Stimulated activated CD8-positive, alpha-beta memory T cell treated with anti-CD3 and anti-CD28 coated beads, Interleukin-2, amount 100 ng/mL, for 1 hour (primary cell): ENCODE measurements at regions not wholly inside any gene's neighbourhood (a gene's known extent, or its start where the extent isn't known, plus 50 kb on each side); places are given as distances from the start of the nearest gene placed in this dataset.

Experiments used
- DNase-seq, 2 donors: peaks; one replicate each; pipeline ENCODE4 v3.0.0-alpha.2; 2020; ENCODE audit warnings: low read depth in 2 of 2

DNA sequence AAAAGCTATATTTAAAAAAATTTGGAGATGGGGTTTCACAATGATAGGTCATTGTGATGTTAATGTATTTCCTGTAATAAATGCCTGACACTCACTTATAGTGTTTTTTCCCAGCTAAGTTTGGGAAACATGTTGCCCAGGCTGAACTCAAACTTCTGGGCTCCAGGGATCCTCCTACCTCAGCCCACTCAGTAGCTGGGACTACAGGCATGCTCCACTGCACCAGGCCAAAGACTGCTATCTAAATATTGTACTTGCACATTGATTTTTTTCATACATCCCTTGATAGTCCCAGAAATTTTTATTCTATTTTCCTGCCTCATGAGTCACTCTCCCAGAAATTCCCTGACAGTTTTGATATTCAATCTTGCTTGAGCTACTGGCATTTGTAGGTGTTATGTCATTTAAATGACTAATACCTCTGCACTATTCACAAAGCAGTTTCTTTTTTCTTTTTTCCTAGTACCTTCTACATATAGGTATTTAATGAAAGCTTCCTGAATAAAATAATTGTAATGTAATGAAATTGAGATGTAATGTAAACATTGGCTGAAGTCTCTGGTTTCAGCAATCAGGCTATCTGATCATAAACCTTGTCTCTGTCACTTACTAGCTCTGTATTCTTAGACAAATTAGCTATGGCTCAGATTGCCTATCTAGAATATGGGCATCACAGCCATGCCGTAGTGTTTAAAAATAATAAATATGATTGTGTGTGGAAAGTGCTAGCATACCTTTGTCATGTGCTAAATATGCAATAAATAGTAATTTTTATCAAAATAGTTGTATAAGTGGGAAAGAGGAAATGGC lies 1973.0 kb upstream of the AGA start:
- DNase-seq: no peak

DNA sequence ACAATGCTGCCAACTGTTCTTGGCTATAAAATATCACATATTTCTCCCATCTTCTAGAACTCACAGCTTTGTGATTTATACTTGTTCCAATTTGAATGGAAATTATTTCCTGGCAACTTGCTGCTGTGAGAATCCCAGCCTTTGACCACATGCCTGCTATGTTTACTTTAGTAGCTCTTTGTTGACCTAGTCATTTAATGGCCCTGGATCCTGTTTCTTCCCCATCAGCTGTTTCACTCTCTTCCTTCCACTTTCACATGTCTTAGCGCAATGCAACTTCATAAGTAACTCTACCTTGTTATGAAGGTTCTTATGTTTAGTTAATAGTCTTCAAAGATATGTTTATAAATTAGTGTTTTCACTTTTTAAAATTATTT lies 1973.6 kb upstream of the AGA start:
- no peak for DNase-seq

DNA sequence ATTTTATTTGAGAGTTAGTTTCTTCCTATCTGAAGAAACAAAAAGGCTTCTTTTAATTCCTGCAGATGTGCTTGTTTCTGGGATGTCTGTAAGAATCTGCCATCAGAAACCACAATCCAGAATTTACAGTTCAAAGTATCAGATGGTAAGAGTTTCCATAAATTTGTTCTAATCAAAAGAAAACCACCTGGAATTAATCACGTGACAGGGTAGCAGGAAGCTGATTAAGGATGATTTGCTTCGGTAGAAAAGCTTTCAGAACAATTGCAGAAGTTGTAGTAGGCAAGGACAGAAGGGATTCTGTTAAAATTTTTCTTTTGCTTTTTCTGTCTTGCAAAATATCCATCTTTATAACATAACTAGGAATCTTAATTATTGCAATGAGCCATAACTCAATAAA lies 1975.1 kb upstream of the AGA start:
- no peak for DNase-seq

DNA sequence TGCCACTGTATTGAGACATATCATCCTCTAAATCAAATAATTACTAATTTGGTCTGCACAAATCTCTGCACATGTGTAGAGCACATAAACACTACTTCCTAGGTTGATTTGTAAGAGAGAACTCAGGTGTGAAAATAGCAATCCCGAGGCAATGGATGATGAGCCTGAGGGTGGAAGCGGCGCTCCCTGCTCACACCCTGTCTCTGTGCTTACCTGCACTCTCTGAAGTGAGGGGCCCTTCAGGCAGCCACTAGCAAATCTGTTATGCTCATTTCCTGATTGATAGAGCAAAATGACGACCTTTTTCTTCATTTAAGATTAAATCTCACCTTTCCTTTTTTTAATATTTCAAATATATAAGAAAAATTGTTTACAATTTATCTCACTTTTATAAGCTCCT lies 1995.7 kb upstream of the AGA start:
- DNase-seq: no peak

DNA sequence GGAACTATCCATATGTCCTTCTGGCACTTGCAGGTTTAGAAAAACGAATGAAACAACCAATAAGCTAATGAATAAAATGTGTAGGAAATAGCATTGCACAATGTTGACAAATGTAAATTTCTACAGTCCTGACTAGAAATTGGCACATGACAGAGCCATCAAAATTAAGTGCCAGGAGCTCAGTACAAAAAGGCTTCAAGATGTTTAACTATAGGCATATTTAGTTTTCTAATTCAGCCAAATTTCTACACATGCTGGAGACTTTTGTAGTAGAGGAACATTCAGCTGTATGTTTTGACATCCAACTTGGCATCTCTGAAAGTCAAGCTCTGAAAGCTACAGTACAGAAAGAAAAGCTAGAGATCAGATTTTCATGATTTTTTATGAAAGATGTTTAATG lies 1999.4 kb upstream of the AGA start:
- no peak for DNase-seq

DNA sequence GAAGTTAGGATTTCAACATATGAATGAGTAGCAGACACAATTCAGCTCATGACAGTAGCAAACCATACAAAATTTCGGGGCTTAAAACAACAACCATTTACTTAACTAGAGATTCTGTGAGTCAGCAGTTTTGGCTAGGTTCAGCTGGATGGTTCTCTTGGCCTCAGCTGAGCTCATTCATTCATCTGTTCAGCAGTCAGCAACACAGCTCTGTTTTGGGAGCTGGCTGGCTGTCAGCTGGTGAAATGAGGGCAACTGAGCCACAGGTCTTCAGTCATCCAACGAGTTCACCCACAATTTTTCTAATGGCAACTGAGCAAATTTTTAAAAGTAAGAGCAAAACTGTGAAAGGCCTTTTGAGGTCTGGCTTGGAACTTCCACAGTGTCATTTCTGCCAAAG lies 2005.1 kb upstream of the AGA start:
- no peak for DNase-seq

DNA sequence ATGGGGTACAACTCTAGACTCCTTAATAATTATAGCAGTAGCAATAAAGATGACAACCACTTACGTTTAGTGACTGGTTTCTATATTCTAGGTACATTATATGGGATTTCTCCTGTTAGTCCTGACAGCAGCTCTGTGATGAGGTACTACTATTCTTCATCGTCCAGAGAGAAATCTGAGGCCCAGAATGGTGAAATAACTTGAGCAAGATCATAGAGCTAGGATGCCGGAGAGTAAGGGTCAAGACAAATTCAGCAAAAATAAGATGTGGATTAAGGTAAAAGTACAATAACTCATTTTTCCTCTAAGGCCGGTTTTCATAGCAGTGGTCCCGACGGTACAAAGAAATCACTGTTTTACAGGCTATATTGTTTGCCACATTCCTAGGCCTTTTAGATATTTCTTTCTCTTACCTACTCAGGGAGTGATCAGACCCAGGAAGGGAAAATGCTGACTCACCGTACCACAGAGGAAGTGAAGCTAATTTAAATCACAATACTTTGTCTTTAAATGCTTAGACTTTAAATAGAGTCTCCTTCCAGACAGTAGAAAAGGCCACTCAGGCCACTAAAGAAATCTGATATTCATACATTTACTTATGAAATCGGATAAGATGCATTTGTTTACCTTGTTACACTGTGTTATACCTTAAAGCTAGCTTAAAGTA lies 2023.0 kb upstream of the AGA start:
- no peak for DNase-seq

DNA sequence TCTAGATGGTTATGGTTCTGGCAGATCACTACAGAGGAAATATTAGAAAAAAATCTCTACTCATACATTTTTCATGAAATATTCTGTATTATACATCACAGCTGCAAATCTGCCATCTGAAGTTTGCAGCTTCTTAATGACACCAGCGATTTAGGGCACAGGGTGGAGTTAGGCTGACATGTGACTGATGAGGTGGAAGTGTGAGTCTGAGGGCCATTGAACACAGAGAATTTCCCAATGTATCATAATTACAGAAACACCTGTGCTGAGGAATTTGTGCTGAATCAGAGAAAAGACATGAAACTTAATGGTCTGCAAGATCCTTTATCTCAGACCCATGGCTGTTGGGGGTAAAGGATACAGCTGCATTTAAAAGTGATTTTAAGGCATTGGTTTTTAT lies 2025.6 kb upstream of the AGA start:
- DNase-seq: no peak

DNA sequence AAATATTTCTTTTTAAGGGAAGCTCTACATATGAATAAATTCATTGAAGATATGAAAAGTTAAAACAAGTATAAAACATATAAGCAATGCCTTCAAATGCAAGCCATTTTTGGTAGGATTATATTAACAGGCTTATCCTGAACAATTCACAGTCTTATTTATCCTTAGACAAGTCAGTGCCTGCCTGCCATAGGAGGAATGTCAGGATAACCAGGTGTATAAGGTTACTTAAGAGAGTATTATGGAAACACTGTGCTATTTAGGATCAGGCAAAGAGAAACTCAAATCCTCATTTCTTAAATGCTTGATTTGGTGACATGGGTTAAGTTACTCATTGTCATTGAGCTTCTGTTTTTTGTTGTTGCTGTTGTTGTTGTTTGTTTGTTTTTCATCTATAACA lies 2029.9 kb upstream of the AGA start:
- DNase-seq: no peak

DNA sequence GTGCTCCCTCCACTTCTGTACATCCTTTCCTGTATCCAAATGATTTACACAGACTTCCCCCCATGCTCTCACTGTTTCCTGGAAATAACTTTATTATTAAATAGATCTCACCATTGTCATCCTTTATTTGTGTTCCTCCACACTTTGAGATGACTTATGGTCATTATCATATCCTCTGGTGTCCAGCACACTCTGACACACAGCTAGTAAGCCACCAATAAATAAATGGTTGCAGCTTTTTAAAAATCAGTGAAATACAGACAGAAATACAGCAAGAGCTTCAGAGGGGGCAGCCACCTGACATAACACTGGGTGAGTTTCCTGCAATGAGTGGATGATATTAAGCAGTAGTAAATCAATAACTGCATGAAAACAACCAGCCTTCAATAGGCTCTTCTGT lies 2036.4 kb upstream of the AGA start:
- DNase-seq: no peak

DNA sequence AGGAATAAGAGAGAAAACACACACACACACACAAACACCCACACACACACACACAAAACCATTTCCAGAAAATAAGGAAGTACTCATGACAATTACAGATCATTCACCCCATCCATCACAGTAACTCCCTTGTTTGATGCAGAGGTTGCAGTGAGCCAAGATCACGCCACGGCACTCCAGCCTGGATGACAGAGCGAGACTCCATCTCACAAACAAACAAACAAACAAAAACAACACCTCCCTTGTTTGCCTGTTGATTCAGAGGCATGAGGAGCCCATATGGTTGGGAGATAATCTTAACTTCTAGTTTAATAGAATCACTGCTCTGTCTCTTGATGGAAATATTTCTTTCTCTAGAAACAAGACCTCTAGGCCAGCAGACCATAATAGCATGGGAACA lies 2043.5 kb upstream of the AGA start:
- no peak for DNase-seq

DNA sequence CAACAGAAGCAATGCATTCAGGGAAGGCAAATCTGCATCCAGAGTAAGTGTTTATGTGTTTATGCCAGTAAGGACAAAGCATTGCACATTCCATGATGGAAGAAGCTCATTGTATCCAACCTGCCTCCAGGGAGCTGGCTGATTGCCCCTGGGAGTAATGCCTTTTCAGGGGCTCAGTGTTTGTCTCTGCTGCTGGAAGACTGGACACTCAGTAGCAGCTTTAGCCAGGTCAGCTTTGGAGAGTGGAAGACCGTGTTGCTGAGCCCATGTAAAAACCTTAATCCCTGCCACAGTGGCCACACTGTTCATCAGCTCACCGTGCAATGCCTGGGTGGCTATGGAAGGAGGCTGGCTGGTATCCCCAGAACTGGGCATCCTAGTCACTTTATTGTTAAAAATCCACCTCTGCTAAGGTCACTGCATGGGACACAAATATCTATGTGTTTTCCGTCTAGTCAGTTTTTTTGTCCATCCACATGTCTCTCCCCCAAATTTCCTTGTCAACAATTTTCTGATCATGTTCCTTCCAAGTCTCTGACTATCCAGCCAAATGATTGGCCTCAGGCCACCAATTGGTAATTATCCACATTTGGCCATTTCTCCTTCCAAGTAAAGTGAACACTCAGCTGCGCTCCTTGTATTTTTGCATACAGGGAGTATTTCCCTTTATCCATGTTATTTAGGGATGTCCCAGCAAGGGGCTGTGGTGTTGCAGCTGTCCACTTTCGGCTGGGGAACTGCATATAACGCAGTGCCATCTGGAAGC lies 2044.5 kb upstream of the AGA start:
- DNase-seq: no peak

DNA sequence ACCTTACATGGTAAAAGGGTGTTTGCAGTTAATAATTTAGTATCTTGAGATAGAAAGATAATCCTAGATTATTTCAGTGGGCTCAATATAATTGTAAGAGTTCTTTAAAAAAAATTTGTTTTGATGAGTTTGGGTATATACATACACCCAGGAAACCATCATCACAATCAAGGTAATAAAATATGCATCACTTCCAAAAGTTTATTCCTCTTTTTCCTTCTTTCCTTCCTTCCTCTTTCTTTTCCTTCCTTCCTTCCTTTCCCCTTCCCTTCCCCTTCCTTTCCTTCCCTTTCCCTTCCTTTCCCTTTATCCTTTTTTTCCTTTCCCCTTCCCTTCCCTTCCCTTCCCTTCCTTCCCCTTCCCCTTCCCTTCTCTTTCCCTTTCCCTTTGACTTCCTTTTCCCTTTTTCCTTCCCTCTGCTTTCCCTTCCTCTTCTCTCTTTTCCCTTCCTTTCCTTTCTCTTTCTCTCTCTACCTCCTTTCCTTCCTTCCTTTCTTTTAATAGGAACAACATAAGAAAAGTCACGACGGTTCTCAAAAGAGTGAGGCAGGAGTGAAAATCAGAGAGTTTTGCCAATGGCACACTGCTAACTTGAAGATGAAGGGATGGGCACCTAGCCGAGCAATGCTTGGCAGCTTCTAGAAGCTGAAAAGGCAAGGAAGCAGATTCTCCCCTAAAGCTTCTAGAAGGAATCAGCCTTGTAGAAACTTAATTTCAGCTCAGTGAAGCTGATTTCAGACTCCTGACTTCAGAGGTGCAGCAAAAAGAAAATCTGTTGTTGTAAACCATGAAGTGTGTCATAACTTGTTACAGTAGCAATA lies 2050.2 kb upstream of the AGA start:
- no peak for DNase-seq

DNA sequence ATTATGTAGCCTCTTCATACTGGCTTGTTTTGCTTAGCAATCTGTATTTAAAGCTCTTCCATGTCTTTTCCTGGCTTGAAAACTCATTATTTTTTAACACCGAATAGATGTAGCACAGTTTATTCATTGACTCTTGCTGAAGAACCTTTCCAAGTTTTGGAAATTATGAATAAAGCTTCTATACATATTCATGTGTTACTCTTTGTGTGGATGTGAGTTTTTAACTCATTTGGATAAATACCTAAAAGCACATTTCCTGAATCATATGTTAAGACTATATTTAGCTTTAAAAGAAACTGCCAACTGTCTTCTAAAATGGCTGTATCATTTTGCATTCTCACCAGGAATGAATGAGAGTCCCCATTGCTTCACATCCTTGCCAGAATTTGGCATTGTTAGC lies 2061.7 kb upstream of the AGA start:
- DNase-seq: no peak

DNA sequence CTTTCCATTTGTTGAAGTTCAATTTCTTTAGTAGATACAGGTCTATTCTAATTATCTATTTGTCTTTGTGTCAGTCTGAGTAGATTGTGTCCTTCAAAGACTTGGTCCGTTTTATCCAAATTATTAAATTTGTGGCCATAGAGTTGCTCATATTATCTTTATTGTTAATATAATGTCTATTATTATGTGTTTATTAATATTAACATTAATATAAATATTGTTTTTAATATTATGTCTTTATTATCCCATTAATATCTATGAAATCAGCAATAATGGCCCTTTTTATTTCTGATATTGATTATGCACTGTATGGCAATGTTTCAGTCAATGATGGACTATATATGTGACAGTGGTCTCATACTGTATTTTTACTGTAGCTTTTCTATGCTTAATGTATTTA lies 2067.3 kb upstream of the AGA start:
- no peak for DNase-seq

DNA sequence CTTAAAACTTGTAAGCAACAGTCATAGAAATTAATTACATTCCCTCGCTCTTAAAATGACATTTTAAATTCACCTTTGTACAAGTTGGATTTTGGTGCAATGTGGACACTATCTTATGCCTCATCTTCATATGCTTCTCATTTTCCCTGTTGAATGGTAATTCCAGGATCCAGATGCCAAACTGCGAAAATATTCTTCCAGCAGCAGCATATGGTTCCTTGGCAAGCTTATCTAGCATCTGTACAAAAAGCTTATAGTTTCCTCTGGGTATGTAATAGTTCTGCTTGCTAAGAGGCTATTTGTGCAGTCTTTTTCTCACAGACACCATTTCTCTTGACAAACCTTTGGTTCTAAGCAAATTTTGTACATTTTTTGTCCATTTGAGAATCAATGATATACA lies 2079.7 kb upstream of the AGA start:
- no peak for DNase-seq

DNA sequence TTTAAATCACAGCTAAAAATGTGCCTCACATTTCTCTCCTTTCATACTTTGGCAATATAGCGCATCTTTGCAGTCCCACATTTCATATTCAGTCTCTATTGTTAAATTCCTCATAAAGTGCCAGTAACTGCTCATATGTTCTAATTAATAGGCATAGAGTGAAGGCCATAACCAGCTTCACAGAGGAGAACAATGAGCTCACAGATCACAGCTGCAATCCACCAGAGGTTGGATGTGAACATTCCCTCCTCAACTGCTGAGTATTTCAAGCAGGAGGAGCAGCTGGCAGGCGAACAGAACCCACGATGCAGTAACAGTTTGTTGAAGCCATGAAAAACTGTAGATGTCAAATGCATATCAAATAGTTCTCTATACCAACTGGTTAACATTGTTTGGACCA lies 2088.7 kb upstream of the AGA start:
- no peak for DNase-seq

DNA sequence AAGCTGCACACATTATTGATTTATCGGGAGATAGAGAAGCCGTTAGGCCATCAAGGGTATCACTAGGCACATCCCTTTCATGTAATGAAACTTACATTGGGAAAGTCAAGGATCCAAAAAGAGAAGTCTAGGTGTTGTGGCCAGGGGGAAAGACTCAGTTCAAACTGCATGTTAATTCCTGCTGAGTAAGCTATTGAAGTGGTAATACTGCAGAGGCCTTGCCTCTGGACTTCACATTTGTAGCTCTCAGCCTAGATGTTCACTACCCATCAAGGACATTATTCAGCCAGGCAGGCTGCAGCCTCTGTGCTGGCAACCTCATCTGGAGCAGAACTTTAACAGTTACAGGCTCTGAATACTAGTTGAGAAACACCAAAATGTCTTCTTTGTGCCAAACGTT lies 2094.5 kb upstream of the AGA start:
- DNase-seq: no peak

DNA sequence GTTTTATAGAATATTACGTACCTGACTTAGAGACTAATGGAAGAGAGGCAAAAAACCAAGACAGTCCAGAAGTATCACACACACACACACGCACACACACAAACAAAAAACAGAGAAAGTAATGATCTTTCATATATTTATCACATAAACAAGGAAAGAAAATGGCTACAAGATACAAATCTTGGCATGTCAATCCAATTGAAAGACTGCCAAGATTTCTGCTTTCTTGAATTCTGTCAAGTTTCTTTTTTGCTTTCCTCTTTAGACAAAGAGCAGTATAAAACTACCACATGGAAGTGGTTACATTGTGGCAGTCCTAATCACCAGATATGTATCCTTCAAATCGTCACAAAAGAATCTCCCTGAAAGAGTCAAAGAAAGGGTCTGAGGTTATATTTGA lies 2097.4 kb upstream of the AGA start:
- DNase-seq: no peak

DNA sequence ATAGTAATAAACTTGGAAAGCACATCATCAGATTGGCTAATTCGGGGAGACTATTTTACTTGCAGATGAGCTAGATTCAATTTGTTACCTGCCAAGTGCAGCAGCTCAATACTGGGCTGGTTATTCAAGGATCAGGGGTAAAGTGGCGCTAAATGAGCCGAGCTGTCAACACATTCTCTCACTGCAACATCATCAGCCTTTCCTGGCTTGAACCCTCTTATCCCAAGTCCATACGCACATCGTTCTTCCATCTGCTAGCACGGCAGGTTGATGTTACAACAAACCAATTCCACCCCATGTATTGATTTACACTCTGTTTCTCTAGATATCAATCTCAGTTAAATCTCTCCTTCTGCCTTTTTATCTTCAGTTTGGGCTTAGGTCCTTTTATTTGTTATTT lies 2101.5 kb upstream of the AGA start:
- no peak for DNase-seq

DNA sequence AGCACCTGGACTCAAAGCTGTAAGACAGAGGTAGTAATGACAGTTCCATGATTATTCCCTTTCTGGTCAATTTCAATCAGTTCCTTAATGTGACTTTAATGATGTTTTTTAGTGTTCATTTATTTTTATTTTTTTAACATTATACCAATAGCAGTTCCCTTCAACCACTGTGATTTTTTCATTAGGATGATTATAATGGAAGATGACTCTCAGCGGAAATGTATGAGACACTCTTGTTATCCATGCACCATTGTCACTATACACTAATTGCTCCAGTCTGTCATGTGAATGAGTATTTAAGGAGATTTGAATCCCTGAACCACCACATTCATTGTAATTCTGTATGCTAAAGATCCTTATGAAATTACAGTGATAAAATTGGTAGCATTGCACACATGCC lies 2102.3 kb upstream of the AGA start:
- no peak for DNase-seq

DNA sequence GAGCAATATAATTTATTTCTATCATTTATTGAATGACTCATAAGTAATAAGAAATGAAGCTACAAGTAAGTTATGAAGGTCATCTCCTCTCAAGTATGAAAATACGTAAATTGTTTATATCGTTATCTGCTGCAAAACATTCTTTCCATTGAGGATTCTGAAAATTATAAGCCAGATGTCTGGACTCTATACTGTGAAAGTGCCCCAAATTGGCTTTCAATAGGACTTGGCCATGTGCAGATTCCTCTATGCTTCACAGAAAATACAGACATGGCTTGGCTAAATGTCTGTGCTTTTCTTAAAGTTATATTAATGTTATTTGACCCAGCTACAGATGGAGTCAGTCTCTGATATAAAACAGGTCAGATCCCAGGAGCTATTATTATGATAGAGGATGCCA lies 2109.9 kb upstream of the AGA start:
- no peak for DNase-seq
